ENCODE measurements at regions not wholly inside any gene's neighbourhood (a gene's known extent, or its start where the extent isn't known, plus 50 kb on each side); places are given as distances from the start of the nearest gene placed in this dataset.

GRCh38 chr5:152337484-152337883, 67.6 kb downstream of the NMUR2 start:
- DNase-seq (ENCODE audit: low read depth in 3 of 3), result no peak

GRCh38 chr5:152335461-152335860, 69.6 kb downstream of the NMUR2 start:
- DNase-seq (ENCODE audit: low read depth in 3 of 3), result no peak

GRCh38 chr5:152332716-152333460, 72.2 kb downstream of the NMUR2 start:
- no peak for DNase-seq (ENCODE audit: low read depth in 3 of 3)

- DNase-seq (ENCODE audit: low read depth in 3 of 3), result no peak
Measured at GRCh38 chr5:152331718-152332117, 73.4 kb downstream of the NMUR2 start.

- DNase-seq (ENCODE audit: low read depth in 3 of 3), result no peak
Measured at GRCh38 chr5:152331006-152331405, 74.1 kb downstream of the NMUR2 start.

GRCh38 chr5:152329761-152330283, 75.3 kb downstream of the NMUR2 start:
- DNase-seq (ENCODE audit: low read depth in 3 of 3), result no peak

- no peak for DNase-seq (ENCODE audit: low read depth in 3 of 3)
Measured at GRCh38 chr5:152329207-152329606, 75.9 kb downstream of the NMUR2 start.

- DNase-seq (ENCODE audit: low read depth in 3 of 3), result no peak
Measured at GRCh38 chr5:152315942-152316341, 89.1 kb downstream of the NMUR2 start.

- DNase-seq (ENCODE audit: low read depth in 3 of 3), result no peak
Measured at GRCh38 chr5:152314196-152314829, 90.8 kb downstream of the NMUR2 start.

GRCh38 chr5:152309926-152310450, 95.1 kb downstream of the NMUR2 start:
- DNase-seq (ENCODE audit: low read depth in 3 of 3), result no peak

GRCh38 chr5:152306386-152306785, 98.7 kb downstream of the NMUR2 start:
- no peak for DNase-seq (ENCODE audit: low read depth in 3 of 3)

GRCh38 chr5:152305525-152305924, 99.6 kb downstream of the NMUR2 start:
- DNase-seq (ENCODE audit: low read depth in 3 of 3), result no peak

GRCh38 chr5:152303841-152304240, 101.2 kb downstream of the NMUR2 start:
- DNase-seq (ENCODE audit: low read depth in 3 of 3), result no peak

GRCh38 chr5:152297866-152298265, 107.2 kb downstream of the NMUR2 start:
- no peak for DNase-seq (ENCODE audit: low read depth in 3 of 3)

- DNase-seq (ENCODE audit: low read depth in 3 of 3), result no peak
Measured at GRCh38 chr5:152293189-152293588, 111.9 kb downstream of the NMUR2 start.

GRCh38 chr5:152290181-152290580, 114.9 kb downstream of the NMUR2 start:
- DNase-seq (ENCODE audit: low read depth in 3 of 3), result no peak

- no peak for DNase-seq (ENCODE audit: low read depth in 3 of 3)
Measured at GRCh38 chr5:152288917-152289595, 116.0 kb downstream of the NMUR2 start.

- no peak for DNase-seq (ENCODE audit: low read depth in 3 of 3)
Measured at GRCh38 chr5:152288499-152288898, 116.6 kb downstream of the NMUR2 start.

- DNase-seq (ENCODE audit: low read depth in 3 of 3), result no peak
Measured at GRCh38 chr5:152285764-152286163, 119.3 kb downstream of the NMUR2 start.

GRCh38 chr5:152282331-152282730, 122.7 kb downstream of the NMUR2 start:
- DNase-seq (ENCODE audit: low read depth in 3 of 3), result no peak

GRCh38 chr5:152277936-152278335, 127.1 kb downstream of the NMUR2 start:
- DNase-seq (ENCODE audit: low read depth in 3 of 3), result no peak

- DNase-seq (ENCODE audit: low read depth in 3 of 3), result no peak
Measured at GRCh38 chr5:152274224-152274623, 130.9 kb downstream of the NMUR2 start.
